SU-DHL-6 (cell line): ENCODE measurements at regions not wholly inside any gene's neighbourhood (a gene's known extent, or its start where the extent isn't known, plus 50 kb on each side); places are given as distances from the start of the nearest gene placed in this dataset.

Experiments used
- EZH2phosphoT487 ChIP-seq: fragments of 200-600 bp; sonication (generic), shearing (Covaris generic); conservative IDR thresholded peaks from 2 replicates; pipeline ENCODE4 v1.6.1; 2018; ENCODE audit warnings: mild to moderate bottlenecking, antibody characterized with exemption, low read length, moderate library complexity, mixed read lengths
- TF ChIP-seq, protein P1 (sequence below): fragments of 200-600 bp; sonication (generic); IDR thresholded peaks from one replicate; pipeline ENCODE4 v1.5.1; 2017; ENCODE audit warnings: antibody characterized with exemption, mild to moderate bottlenecking, low read length, moderate library complexity; ENCODE audit not compliant: insufficient read depth, poor library complexity, severe bottlenecking

- TF ChIP-seq, protein P1, sequence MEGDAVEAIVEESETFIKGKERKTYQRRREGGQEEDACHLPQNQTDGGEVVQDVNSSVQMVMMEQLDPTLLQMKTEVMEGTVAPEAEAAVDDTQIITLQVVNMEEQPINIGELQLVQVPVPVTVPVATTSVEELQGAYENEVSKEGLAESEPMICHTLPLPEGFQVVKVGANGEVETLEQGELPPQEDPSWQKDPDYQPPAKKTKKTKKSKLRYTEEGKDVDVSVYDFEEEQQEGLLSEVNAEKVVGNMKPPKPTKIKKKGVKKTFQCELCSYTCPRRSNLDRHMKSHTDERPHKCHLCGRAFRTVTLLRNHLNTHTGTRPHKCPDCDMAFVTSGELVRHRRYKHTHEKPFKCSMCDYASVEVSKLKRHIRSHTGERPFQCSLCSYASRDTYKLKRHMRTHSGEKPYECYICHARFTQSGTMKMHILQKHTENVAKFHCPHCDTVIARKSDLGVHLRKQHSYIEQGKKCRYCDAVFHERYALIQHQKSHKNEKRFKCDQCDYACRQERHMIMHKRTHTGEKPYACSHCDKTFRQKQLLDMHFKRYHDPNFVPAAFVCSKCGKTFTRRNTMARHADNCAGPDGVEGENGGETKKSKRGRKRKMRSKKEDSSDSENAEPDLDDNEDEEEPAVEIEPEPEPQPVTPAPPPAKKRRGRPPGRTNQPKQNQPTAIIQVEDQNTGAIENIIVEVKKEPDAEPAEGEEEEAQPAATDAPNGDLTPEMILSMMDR = no peak
- TF ChIP-seq EZH2phosphoT487 = no peak
Measured at GRCh38 chr5:57592236-57592635, 109.6 kb upstream of the ACTBL2 start.
